Vagina (tissue), 2 donors: ENCODE measurements at regions not wholly inside any gene's neighbourhood (a gene's known extent, or its start where the extent isn't known, plus 50 kb on each side); places are given as distances from the start of the nearest gene placed in this dataset.

Source experiments
- DNase-seq, 2 donors: peaks; one replicate each; pipeline ENCODE4 v3.0.0-alpha.2; 2017; ENCODE audit errors: extremely low spot score in 2 of 2
- H3K27ac ChIP-seq: fragments of 200-600 bp; sonication (generic); one replicate; pipeline ENCODE4 v1.5.1; 2019
- H3K27me3 ChIP-seq: fragments of 200-600 bp; sonication (generic); one replicate; pipeline ENCODE4 v1.5.1; 2019
- H3K36me3 ChIP-seq, 2 donors: fragments of 200-600 bp; sonication (generic); one replicate each; pipeline ENCODE4 v1.5.1; 2017 to 2019
- H3K4me1 ChIP-seq: fragments of 200-600 bp; sonication (generic); one replicate; pipeline ENCODE4 v1.5.1; 2019
- H3K4me3 ChIP-seq, 2 donors: fragments of 200-600 bp; sonication (generic); 1 replicate in 1 of 2; 2 replicates in 1 of 2; pipeline ENCODE4 v1.5.1; 2016 to 2019
- H3K9me3 ChIP-seq: fragments of 200-600 bp; sonication (generic); one replicate; pipeline ENCODE4 v1.5.1; 2019
- CTCF ChIP-seq, 3 experiments: fragments of 450-650 bp in 2 of 3; fragments of 200-600 bp in 1 of 3; sonication (generic) in 1 of 3; IDR thresholded peaks; one replicate each; pipeline ENCODE4 v1.5.1; 2017 to 2019; ENCODE audit warnings: antibody characterized with exemption in 3 of 3, mild to moderate bottlenecking in 2 of 3, moderate library complexity in 2 of 3
- POLR2A ChIP-seq, 2 donors: fragments of 450-650 bp; IDR thresholded peaks; one replicate each; pipeline ENCODE4 v1.6.1; 2017; ENCODE audit warnings: antibody characterized with exemption in 2 of 2, mild to moderate bottlenecking in 2 of 2, moderate library complexity in 2 of 2
- POLR2AphosphoS5 ChIP-seq, 2 donors: sonication (generic); formaldehyde crosslinking; IDR thresholded peaks; one replicate each; pipeline ENCODE4 v1.9.0; 2017; ENCODE audit warnings: antibody characterized with exemption in 2 of 2, mild to moderate bottlenecking in 2 of 2, low read depth in 1 of 2; ENCODE audit not compliant: insufficient read depth in 1 of 2
- intact Hi-C: fragments of 100-400 bp; cut with DNase I; formaldehyde crosslinking; loops from one replicate; pipeline ENCODE4 v1.15.1; 2023

- Histone ChIP-seq H3K36me3 (no peaks in the 10 kb centered on the region), H3K4me1 (no peaks in the 10 kb centered on the region), H3K27ac (no peak overlapping the region), H3K27me3 (no peaks in the 10 kb centered on the region), H3K4me3 (no peak overlapping the region), H3K9me3 (no peaks in the 10 kb centered on the region)
- TF ChIP-seq POLR2AphosphoS5 (IDR thresholded peaks at IDR 0.05; ENCODE audit: insufficient read depth in 1 of 2, low read depth in 1 of 2) (no peak), CTCF (IDR thresholded peaks at IDR 0.05) (no peak), POLR2A (IDR thresholded peaks at IDR 0.05) (no peak)
- DNase-seq: no peak
- intact Hi-C loops: no loop called here
These were observed 253.4 kb downstream of the IKZF2 start for GRCh38 chr2:212898011-212898410.

- no peak for DNase-seq
- H3K36me3 ChIP-seq: no peaks in the 10 kb centered on the region
These were observed 254.1 kb downstream of the IKZF2 start for GRCh38 chr2:212897296-212897695.

GRCh38 chr2:212894026-212894425 is 257.4 kb downstream of the IKZF2 start:
- intact Hi-C loops: no loop called here
- no peak overlapping the region for H3K27ac ChIP-seq
- no peaks in the 10 kb centered on the region for H3K4me1 ChIP-seq
- H3K4me3 ChIP-seq: no peak overlapping the region
- TF ChIP-seq POLR2A (IDR thresholded peaks at IDR 0.05) (no peak), CTCF (IDR thresholded peaks at IDR 0.05) (no peak), POLR2AphosphoS5 (IDR thresholded peaks at IDR 0.05; ENCODE audit: insufficient read depth in 1 of 2, low read depth in 1 of 2) (no peak)
- no peak for DNase-seq
- no peaks in the 10 kb centered on the region for H3K9me3 ChIP-seq
- H3K36me3 ChIP-seq: no peaks in the 10 kb centered on the region
- H3K27me3 ChIP-seq: no peaks in the 10 kb centered on the region

More at GRCh38 chr2:212897296-212897695, 254.1 kb downstream of the IKZF2 start:
- Histone ChIP-seq H3K27ac (no peak overlapping the region), H3K9me3 (no peaks in the 10 kb centered on the region), H3K27me3 (no peaks in the 10 kb centered on the region), H3K4me1 (no peaks in the 10 kb centered on the region), H3K4me3 (no peak overlapping the region)
- no peak for TF ChIP-seq POLR2AphosphoS5 (IDR thresholded peaks at IDR 0.05; ENCODE audit: insufficient read depth in 1 of 2, low read depth in 1 of 2)
- TF ChIP-seq CTCF (IDR thresholded peaks at IDR 0.05): no peak
- no peak for TF ChIP-seq POLR2A (IDR thresholded peaks at IDR 0.05)
- intact Hi-C loops: no loop called here

- Histone ChIP-seq H3K27ac (no peak overlapping the region), H3K4me1 (no peaks in the 10 kb centered on the region), H3K4me3 (no peak overlapping the region), H3K9me3 (no peaks in the 10 kb centered on the region), H3K36me3 (no peaks in the 10 kb centered on the region), H3K27me3 (no peaks in the 10 kb centered on the region)
- intact Hi-C loops: no loop called here
- no peak for DNase-seq
- no peak for TF ChIP-seq POLR2A (IDR thresholded peaks at IDR 0.05)
- no peak for TF ChIP-seq POLR2AphosphoS5 (IDR thresholded peaks at IDR 0.05; ENCODE audit: insufficient read depth in 1 of 2, low read depth in 1 of 2)
- TF ChIP-seq CTCF (IDR thresholded peaks at IDR 0.05): no peak
These were observed 258.2 kb downstream of the IKZF2 start for GRCh38 chr2:212893216-212893615.

- Histone ChIP-seq H3K4me3 (no peak overlapping the region), H3K4me1 (no peaks in the 10 kb centered on the region), H3K27ac (no peak overlapping the region), H3K36me3 (no peaks in the 10 kb centered on the region), H3K9me3 (no peaks in the 10 kb centered on the region), H3K27me3 (no peaks in the 10 kb centered on the region)
- no peak for TF ChIP-seq CTCF (IDR thresholded peaks at IDR 0.05)
- no peak for TF ChIP-seq POLR2AphosphoS5 (IDR thresholded peaks at IDR 0.05; ENCODE audit: insufficient read depth in 1 of 2, low read depth in 1 of 2)
- TF ChIP-seq POLR2A (IDR thresholded peaks at IDR 0.05): no peak
- DNase-seq: no peak
- intact Hi-C loops: no loop called here
These were observed 259.2 kb downstream of the IKZF2 start for GRCh38 chr2:212892193-212892592.
